ENCODE measurements at regions not wholly inside any gene's neighbourhood (a gene's known extent, or its start where the extent isn't known, plus 50 kb on each side); places are given as distances from the start of the nearest gene placed in this dataset.
A peak's percentile ranks its signal among the peaks of the same experiment; 100 is the strongest.

DNA sequence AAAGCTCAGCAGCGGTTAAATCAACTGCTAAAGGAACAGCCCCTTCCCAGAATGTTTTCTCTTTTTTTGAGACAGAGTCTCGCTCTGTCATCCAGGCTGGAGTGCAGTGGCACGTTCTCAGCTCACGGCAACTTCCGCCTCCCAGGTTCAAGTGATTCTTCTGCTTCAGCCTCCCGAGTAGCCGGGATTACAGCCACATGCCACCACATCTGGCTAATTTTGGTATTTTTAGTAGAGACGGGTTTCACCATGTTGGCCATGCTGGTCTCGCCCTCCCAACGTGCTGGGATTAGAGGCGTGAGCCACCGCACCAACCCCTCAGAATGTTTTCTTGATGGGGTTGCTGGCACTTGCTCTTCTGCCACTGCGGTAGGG is 59.8 kb upstream of the IL6 start:
- no peaks in the 10 kb centered on the region for H4K20me1 ChIP-seq (ENCODE audit: insufficient read depth)
- CTCF ChIA-PET: interaction anchor here (1.0 to 1.5 kb wide), 2 partner anchors 60 to 106 kb away, joined by 4 to 5 read pairs; partner anchors contain the start of gene IL6
- BruUV-seq (replicated peaks): TSS peak; percentile 97
- DNase-seq: peak in 1 of 2 experiments; percentile 25
- H3K4me2 ChIP-seq: peak overlapping the region; percentile 55
- no peak overlapping the region; the same call in 1 of the 2 replicates for H3K4me3 ChIP-seq
- no peaks in the 10 kb centered on the region for H3K36me3 ChIP-seq (ENCODE audit: low read depth)
- POLR2A ChIA-PET (ENCODE audit: unreplicated experiment): interaction anchor here (0.6 to 0.8 kb wide), 2 partner anchors 102 to 603 kb away, joined by 3 to 7 read pairs; no protein-coding TSS in a partner anchor
- H3K79me2 ChIP-seq (ENCODE audit: low read depth): no peaks in the 10 kb centered on the region
- H2AFZ ChIP-seq: no peak overlapping the region
- no peak for TF ChIP-seq EZH2 (IDR thresholded peaks at IDR 0.05; ENCODE audit: low read depth)
- TF ChIP-seq, protein P1, sequence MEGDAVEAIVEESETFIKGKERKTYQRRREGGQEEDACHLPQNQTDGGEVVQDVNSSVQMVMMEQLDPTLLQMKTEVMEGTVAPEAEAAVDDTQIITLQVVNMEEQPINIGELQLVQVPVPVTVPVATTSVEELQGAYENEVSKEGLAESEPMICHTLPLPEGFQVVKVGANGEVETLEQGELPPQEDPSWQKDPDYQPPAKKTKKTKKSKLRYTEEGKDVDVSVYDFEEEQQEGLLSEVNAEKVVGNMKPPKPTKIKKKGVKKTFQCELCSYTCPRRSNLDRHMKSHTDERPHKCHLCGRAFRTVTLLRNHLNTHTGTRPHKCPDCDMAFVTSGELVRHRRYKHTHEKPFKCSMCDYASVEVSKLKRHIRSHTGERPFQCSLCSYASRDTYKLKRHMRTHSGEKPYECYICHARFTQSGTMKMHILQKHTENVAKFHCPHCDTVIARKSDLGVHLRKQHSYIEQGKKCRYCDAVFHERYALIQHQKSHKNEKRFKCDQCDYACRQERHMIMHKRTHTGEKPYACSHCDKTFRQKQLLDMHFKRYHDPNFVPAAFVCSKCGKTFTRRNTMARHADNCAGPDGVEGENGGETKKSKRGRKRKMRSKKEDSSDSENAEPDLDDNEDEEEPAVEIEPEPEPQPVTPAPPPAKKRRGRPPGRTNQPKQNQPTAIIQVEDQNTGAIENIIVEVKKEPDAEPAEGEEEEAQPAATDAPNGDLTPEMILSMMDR (conservative IDR thresholded peaks at IDR 0.05): no peak
- peaks cover 66% of the 10 kb centered on the region for H3K4me1 ChIP-seq (replicated peaks; ENCODE audit: insufficient read depth)
- peaks cover 9% of the 10 kb centered on the region; the same call in 1 of the 2 replicates for H3K9me3 ChIP-seq (ENCODE audit: insufficient read depth, low read depth)
- intact Hi-C loops (cut with micrococcal nuclease; ENCODE audit: unreplicated experiment): loop anchor here (1.0 to 5.0 kb wide), 4 partner anchors 64 to 190 kb away; no protein-coding TSS in a partner anchor
- peak overlapping the region; percentile 94 for H3K27ac ChIP-seq
- H3K27me3 ChIP-seq (ENCODE audit: insufficient read depth, low read depth): no peaks in the 10 kb centered on the region
- no peaks in the 10 kb centered on the region for H3K9me2 ChIP-seq (ENCODE audit: insufficient read depth)
- H3F3A ChIP-seq (ENCODE audit: insufficient read depth, low read depth): peaks cover 42% of the 10 kb centered on the region

DNA sequence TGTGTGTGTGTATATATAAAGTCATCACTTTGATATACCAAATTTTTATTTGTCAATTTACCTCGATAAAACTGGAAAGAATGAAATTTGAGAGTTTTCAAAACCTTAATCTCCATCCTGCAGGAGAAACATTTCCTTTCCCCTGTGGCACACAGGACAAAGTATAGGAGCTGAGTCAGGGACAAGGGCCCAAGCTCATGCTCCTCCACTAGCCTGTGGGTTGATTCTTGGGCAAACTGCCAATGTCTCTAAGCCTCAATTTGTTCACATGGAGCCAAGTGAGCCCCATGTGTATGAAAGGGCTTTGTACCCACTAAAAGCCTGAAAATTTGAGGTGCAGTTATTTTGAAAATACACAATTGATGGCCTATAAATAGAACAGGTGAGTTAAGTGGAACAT is 60.3 kb upstream of the IL6 start:
- no peaks in the 10 kb centered on the region for H4K20me1 ChIP-seq (ENCODE audit: insufficient read depth)
- H3K9me2 ChIP-seq (ENCODE audit: insufficient read depth): no peaks in the 10 kb centered on the region
- H3K36me3 ChIP-seq (ENCODE audit: low read depth): no peaks in the 10 kb centered on the region
- intact Hi-C loops (cut with micrococcal nuclease; ENCODE audit: unreplicated experiment): loop anchor here (1.0 to 5.0 kb wide), 4 partner anchors 65 to 191 kb away; no protein-coding TSS in a partner anchor
- H3K79me2 ChIP-seq (ENCODE audit: low read depth): no peaks in the 10 kb centered on the region
- peak overlapping the region; percentile 94 for H3K27ac ChIP-seq
- peaks cover 40% of the 10 kb centered on the region for H3F3A ChIP-seq (ENCODE audit: insufficient read depth, low read depth)
- H3K4me1 ChIP-seq (replicated peaks; ENCODE audit: insufficient read depth): peaks cover 61% of the 10 kb centered on the region
- H3K4me2 ChIP-seq: peak overlapping the region; percentile 55
- no peak overlapping the region for H3K4me3 ChIP-seq
- ChIA-PET CTCF (interaction anchor here (1.5 kb wide), 1 partner anchor 60 kb away, joined by 4 read pairs; the partner anchor contains the start of gene IL6), POLR2A (ENCODE audit: unreplicated experiment) (interaction anchor here (0.8 kb wide), 1 partner anchor 101 kb away, joined by 7 read pairs; no protein-coding TSS in a partner anchor)
- no peak overlapping the region for H2AFZ ChIP-seq
- BruUV-seq (replicated peaks): no TSS peak
- no peak for TF ChIP-seq EZH2 (IDR thresholded peaks at IDR 0.05; ENCODE audit: low read depth)
- TF ChIP-seq, protein P1 (conservative IDR thresholded peaks at IDR 0.05): no peak
- H3K27me3 ChIP-seq (ENCODE audit: insufficient read depth, low read depth): no peaks in the 10 kb centered on the region
- peaks cover 9% of the 10 kb centered on the region; the same call in 1 of the 2 replicates for H3K9me3 ChIP-seq (ENCODE audit: insufficient read depth, low read depth)
- DNase-seq: peak; percentile 41 to 70

DNA sequence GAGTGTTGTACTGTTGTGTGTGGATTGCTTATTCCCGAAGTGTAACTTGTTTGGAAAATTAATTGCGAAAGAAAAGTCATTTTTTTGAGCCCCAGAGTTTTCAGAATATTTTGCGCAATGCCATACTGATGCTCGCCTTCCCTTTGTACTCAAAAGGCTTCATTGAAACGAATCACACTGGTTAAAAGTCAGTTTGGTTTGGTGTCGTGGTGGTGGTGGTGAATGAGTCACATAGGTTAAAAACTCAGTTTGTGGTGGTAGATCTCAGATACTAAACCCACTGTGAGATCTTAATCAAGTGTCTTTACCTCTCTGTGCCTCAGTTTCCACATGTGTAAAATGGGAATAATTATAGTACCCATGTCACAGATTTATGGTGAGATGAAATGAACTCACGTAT is 61.1 kb upstream of the IL6 start:
- ChIA-PET POLR2A (ENCODE audit: unreplicated experiment) (no interaction called here), CTCF (no interaction called here)
- peak overlapping the region; percentile 94 for H3K27ac ChIP-seq
- no peaks in the 10 kb centered on the region for H3K9me2 ChIP-seq (ENCODE audit: insufficient read depth)
- peaks cover 53% of the 10 kb centered on the region for H3K4me1 ChIP-seq (replicated peaks; ENCODE audit: insufficient read depth)
- peak in 1 of 2 experiments; percentile 44 for DNase-seq
- H3K36me3 ChIP-seq (ENCODE audit: low read depth): no peaks in the 10 kb centered on the region
- TF ChIP-seq EZH2 (IDR thresholded peaks at IDR 0.05; ENCODE audit: low read depth): no peak
- TF ChIP-seq, protein P1 (conservative IDR thresholded peaks at IDR 0.05): no peak
- H2AFZ ChIP-seq: no peak overlapping the region
- intact Hi-C loops (cut with micrococcal nuclease; ENCODE audit: unreplicated experiment): loop anchor here (5.0 kb wide), 1 partner anchor 191 kb away; no protein-coding TSS in a partner anchor
- H4K20me1 ChIP-seq (ENCODE audit: insufficient read depth): no peaks in the 10 kb centered on the region
- H3K4me3 ChIP-seq: no peak overlapping the region
- H3K79me2 ChIP-seq (ENCODE audit: low read depth): no peaks in the 10 kb centered on the region
- peaks cover 9% of the 10 kb centered on the region; the same call in 1 of the 2 replicates for H3K9me3 ChIP-seq (ENCODE audit: insufficient read depth, low read depth)
- peaks cover 40% of the 10 kb centered on the region for H3F3A ChIP-seq (ENCODE audit: insufficient read depth, low read depth)
- no peaks in the 10 kb centered on the region for H3K27me3 ChIP-seq (ENCODE audit: insufficient read depth, low read depth)
- peak overlapping the region; percentile 55 for H3K4me2 ChIP-seq
- BruUV-seq (replicated peaks): no TSS peak
